GM18520 (cell line): ENCODE measurements at regions not wholly inside any gene's neighbourhood (a gene's known extent, or its start where the extent isn't known, plus 50 kb on each side); places are given as distances from the start of the nearest gene placed in this dataset.
"Not testable (repeated sequence)": the region's sequence is repeated elsewhere in the genome, so short reads cannot be mapped to it uniquely, and the experiment has no call there.

ENCODE experiments used
- ATAC-seq: cut with Tn5 transposase; IDR thresholded peaks from one replicate; pipeline ENCODE4 v1.9.1; 2021; ENCODE audit not compliant: unreplicated experiment

- ATAC-seq: no peak
Observed at GRCh38 chr22:22756109-22756508, 111.7 kb downstream of the GGTLC2 start.

DNA sequence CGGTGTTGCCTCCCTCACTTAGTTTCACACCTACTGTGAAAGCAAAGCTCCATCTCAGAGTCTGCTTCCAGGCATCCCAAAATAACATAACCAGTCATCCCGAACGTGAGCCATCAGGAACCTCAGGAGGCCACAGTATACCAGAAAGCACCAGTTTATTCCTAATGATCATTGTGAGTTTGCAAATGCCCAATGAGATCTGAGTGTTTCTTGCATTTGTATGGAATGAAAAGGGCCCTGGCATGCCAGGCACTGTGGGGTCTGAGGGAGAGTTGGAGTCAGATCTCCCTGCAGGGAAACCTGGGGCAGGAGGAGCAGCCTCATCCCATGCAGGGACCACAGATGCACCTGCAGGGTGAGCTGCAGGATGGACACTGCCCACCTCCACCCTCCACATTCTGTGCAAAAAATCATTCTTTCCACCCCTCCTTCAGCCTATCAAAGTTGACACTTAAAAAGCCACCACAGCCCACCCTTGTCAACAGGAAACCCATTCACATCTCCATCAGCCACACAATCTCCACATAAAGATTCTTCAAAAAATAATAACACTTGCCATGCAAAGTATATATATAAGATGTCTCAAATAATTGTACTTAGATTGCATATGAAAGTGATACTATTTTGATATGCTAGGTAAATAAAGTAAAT lies 112.3 kb downstream of the GGTLC2 start:
- not testable (repeated sequence) for ATAC-seq

DNA sequence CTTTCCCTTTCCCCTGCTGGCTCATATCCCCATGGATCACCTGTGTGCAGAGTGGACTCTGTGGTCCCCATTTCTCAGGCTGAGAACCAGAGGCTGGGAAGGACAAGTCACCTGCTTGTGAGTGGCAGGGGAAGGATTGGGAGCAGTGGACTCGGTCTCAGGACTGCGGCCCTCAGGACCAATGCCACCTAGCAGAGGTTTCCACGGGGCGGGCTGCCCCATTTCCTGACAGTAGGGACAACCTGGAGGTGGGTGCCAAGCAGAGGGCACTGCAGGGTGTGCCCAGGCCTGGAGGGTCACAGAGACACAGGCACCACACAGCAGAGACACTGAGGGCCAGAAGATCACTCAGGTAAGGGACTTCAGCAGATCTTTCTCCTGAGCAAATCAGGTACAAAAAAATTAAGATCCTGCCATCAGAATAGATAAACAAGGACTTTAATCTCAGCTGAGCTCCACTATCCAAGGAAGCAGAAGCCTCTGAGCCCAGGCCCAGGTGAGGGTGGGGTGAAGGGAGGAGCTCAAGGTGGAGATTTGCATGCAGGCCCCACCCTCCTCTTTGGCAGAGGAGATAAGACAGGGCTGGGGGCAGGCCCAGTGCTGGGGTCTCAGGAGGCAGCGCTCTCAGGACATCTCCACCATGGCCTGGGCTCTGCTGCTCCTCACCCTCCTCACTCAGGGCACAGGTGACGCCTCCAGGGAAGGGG lies 113.8 kb downstream of the GGTLC2 start:
- ATAC-seq: not testable (repeated sequence)

GRCh38 chr22:22759371-22759770 lies 115.0 kb downstream of the GGTLC2 start:
- ATAC-seq: no peak

- ATAC-seq: no peak
Observed at GRCh38 chr22:22759889-22760546, 115.6 kb downstream of the GGTLC2 start.

DNA sequence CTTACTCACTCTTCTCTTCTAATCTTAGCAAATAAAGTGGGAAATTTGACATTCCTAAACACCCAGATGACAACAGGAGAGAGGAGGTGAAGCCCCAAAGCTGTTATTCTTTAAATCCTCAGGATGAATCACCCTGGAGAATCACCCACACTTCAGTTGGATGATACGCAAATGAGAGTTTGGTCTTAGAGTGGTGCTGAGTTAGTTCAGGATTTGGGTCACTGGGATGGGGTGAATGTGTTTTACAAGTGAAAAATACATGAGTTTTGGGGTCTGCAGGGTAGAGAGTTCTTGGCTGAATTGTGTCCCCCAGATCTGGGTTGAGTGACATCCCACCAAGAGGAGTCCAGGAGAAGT lies 117.2 kb downstream of the GGTLC2 start:
- no peak for ATAC-seq

GRCh38 chr22:22761963-22762772 lies 117.8 kb downstream of the GGTLC2 start:
- ATAC-seq: no peak

- no peak for ATAC-seq
Observed at GRCh38 chr22:22763512-22763911, 119.1 kb downstream of the GGTLC2 start.

DNA sequence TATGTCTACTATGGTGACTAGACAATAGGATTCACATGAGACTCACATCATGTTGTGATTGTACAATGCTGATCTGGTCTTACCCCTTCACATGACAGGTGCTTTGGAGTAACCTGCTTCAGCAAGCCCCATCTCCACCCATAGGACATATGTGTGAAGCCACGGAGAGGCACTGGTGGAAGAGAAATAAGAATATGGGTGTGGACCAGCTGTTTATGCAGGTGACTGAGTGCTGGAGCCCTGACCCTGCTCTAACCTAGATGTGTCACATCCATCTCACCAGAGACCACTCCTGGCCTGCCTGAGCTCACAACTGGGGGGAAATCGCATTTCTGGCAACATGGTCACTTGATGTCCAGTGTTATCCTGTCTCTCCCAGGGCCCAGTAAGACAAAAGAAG lies 119.7 kb downstream of the GGTLC2 start:
- ATAC-seq: no peak

DNA sequence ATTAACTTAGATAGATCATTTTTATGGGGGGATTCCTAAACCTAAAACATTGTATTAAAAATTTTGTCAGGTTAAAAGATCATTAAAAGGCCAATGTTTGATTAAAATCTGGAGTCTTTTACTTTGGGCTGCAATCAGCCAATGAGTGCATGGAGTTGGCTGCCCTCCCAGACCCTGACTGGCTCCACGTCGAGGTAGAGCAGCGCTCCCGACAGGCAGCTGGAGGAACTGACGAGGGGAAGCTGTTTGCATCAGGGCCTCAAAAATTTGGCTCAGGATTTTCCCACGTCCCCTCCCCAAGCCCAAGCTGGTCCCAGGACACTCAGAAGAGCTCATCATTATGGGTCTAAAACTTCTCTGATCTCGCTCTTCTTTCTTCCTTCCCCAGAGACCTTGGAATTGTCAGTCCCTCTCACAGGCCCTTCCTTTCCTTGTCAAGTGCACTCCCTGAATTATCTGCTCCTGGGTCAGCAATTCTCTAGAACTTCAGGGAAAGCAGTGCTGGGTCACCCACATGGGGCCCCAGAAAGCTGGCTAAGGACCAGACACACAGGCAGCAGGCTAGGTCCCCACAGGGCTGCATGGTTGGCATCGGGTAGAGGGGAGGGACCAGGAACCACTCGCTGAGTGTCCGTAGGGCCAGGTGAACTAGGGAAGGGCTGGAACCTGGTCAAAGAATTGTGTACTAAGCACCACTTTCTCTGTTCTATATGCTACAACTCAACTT lies 119.6 kb upstream of the IGLL5 start:
- ATAC-seq: no peak

GRCh38 chr22:22768885-22769284 lies 118.7 kb upstream of the IGLL5 start:
- ATAC-seq: no peak

GRCh38 chr22:22769434-22770279 lies 118.0 kb upstream of the IGLL5 start:
- no peak for ATAC-seq

GRCh38 chr22:22770280-22770871 lies 117.2 kb upstream of the IGLL5 start:
- ATAC-seq: no peak

DNA sequence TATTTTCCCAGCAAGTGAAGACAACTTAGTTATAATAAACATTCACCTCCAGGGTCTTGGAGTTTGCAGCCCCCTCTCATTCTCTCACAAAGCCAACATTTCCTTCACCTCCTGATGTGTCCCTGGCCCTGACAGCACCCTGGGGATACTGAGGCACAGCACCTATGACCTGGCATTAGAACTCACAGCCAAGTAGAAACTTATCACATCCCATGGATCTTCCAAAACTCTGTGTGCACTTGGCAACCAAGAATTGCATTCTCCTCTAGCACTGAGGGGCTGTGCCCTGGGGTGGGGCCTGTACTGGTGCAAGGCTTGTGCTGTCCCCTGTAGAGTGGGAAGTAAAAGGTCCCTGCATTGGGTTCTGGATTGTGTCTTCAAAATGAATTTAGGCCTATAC lies 116.7 kb upstream of the IGLL5 start:
- no peak for ATAC-seq

- ATAC-seq: no peak
Observed at GRCh38 chr22:22771696-22772377, 115.8 kb upstream of the IGLL5 start.

DNA sequence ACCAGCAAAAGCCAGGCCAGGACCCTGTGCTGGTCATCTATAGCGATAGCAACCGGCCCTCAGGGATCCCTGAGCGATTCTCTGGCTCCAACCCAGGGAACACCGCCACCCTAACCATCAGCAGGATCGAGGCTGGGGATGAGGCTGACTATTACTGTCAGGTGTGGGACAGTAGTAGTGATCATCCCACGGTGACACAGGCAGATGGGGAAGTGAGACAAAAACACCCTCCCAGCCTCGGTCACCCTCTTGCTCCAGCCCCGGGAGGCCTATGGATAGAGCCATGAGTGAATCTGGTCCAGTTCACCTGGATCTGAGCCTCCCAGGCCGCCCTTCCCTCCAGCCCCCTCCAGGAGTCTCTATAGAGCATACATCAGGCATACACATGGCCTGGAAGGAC lies 115.2 kb upstream of the IGLL5 start:
- ATAC-seq: no peak

DNA sequence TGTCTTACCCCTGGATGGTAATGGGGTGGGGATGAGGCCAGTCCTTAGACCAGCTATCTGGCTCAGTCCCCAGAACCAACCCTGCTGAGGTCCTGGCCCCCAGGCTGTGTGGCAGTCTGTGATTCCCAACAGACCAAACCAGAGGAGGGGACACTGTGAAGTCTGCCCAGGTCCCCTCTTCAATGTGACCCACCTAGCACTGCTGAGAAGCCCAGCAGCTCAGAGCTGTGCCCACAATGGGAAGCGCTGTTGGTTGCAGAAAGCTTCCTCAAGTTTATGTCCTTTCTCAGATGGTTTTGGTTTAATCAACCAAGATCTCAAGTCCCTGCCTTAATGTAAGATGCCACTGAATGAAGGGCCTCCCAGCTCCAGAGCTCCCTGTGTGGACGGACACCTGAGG lies 114.7 kb upstream of the IGLL5 start:
- ATAC-seq: no peak

- no peak for ATAC-seq
Observed at GRCh38 chr22:22773427-22773826, 114.2 kb upstream of the IGLL5 start.

- ATAC-seq: no peak
Observed at GRCh38 chr22:22773979-22774604, 113.5 kb upstream of the IGLL5 start.
